HG02623 (cell line): ENCODE measurements at regions not wholly inside any gene's neighbourhood (a gene's known extent, or its start where the extent isn't known, plus 50 kb on each side); places are given as distances from the start of the nearest gene placed in this dataset.

ENCODE experiments used
- ATAC-seq: cut with Tn5 transposase; IDR thresholded peaks from one replicate; pipeline ENCODE4 v1.9.1; 2021; ENCODE audit warnings: moderate library complexity; ENCODE audit not compliant: unreplicated experiment

DNA sequence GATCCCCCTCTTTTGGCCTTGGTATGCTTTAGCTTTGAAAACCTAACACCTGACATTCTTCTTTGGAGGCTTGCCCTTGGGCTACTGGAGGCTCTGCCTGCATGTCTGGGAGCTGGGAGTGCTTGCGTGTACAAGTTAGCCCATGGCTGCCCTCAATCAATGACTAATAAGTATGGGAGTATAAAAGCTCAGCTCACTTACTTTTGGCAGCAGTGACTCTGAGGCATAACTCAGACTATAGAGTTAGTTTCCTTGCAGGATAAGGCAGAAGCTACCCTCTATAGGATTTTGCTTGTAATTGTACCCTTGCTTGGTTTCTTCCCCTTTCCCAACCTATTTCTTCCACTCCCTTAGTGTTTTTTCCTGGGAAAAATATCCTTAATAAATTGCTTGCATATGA is 247.9 kb downstream of the PPP1R2C start:
- no peak for ATAC-seq

- ATAC-seq = no peak
Observed at GRCh38 chrX:42524379-42524778, 253.6 kb downstream of the PPP1R2C start.

DNA sequence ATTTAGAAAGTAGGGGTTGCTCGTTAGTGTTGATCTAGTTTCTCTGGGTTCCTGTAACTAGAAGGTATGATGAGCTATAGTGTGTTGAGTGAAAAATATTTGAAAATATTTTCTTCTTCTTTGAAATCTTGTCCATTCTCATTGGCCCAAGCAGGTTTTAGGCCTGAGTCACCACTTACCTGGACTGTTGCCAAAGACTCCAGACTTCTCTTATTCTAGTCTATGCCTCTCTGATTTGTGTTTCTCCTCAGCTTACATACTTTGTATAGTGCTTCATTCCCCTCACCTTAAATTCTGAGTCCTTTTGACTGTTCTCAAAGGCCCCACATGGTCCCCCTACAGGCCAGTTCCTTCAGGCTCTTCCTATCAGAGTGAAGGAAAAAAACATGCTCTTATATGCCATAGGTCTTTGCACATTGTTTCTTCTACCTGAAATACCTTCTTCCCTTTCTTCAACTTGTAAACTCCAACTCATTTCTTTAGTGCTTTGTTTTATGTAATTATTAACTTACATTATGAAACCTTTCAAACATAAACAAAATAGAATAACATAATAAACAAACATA is 258.2 kb downstream of the PPP1R2C start:
- ATAC-seq = no peak

- no peak for ATAC-seq
Observed at GRCh38 chrX:42515939-42516338, 262.0 kb downstream of the PPP1R2C start.

GRCh38 chrX:42505016-42505415 is 272.9 kb downstream of the PPP1R2C start:
- ATAC-seq = no peak

DNA sequence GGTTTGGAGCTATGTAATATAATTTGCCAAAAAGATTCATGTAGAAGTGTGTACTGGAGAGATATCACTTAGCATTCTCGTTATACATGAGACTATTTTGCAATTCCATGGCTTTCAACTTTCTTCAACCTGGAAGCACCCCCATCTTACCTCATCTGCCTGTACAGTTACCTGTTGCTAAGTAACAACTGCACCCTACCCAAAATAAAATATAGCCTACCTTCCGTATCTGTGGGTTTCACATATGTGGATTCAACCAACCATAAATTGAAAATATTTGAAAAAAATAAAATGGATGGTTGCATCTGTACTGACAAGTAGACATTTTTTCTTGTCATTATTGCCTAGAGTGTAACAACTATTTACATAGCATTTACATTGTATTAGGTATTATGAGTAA is 278.3 kb downstream of the PPP1R2C start:
- no peak for ATAC-seq

- no peak for ATAC-seq
Observed at GRCh38 chrX:42497356-42497755, 280.6 kb downstream of the PPP1R2C start.

GRCh38 chrX:42496239-42496638 is 281.7 kb downstream of the PPP1R2C start:
- ATAC-seq = no peak

DNA sequence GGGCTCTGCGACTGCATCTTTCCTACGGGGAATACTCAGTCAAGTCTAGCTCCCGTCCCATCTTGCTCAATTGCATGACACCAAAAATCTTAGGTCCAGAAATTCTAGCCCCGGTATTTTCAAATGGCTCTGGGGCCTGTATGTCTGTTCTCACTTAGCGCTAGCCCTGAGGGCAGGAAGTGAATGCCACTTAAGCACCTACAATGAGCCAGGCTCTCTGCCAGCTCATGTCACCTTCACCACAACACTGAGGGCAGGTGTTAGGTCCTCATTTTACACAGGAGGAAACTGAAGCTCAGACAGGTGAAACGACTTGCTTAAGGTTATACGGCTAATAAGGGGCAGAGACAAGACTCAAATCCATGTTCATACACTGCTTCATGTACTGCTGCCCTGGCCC is 282.8 kb downstream of the PPP1R2C start:
- no peak for ATAC-seq

- no peak for ATAC-seq
Observed at GRCh38 chrX:42491137-42491907, 286.6 kb downstream of the PPP1R2C start.

GRCh38 chrX:42490111-42490510 is 287.9 kb downstream of the PPP1R2C start:
- no peak for ATAC-seq

GRCh38 chrX:42485601-42486000 is 292.4 kb downstream of the PPP1R2C start:
- no peak for ATAC-seq

DNA sequence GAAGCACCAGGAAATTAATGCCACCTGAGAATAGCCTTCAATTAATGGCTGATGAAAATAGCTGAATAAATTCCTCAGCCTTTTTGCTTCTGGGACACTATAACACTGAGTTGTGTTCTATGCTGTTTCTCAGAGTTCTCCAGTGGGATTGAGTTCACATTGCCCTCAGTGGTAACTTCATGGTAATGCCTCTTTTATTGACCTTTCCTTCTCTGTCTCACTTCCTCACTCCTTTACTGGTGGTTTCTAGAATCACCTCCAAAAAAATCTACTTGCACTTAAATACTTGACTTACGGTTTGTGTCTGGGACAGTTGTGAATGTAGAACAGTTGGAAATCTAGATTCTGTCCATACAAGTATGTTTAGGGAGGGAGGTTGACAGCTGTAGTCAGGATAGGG is 293.7 kb downstream of the PPP1R2C start:
- ATAC-seq = no peak

- no peak for ATAC-seq
Observed at GRCh38 chrX:42477396-42477795, 300.6 kb downstream of the PPP1R2C start.

GRCh38 chrX:42472727-42473126 is 305.2 kb downstream of the PPP1R2C start:
- ATAC-seq = no peak

- ATAC-seq = no peak
Observed at GRCh38 chrX:42466332-42467046, 311.5 kb downstream of the PPP1R2C start.

- no peak for ATAC-seq
Observed at GRCh38 chrX:42465821-42466220, 312.1 kb downstream of the PPP1R2C start.

DNA sequence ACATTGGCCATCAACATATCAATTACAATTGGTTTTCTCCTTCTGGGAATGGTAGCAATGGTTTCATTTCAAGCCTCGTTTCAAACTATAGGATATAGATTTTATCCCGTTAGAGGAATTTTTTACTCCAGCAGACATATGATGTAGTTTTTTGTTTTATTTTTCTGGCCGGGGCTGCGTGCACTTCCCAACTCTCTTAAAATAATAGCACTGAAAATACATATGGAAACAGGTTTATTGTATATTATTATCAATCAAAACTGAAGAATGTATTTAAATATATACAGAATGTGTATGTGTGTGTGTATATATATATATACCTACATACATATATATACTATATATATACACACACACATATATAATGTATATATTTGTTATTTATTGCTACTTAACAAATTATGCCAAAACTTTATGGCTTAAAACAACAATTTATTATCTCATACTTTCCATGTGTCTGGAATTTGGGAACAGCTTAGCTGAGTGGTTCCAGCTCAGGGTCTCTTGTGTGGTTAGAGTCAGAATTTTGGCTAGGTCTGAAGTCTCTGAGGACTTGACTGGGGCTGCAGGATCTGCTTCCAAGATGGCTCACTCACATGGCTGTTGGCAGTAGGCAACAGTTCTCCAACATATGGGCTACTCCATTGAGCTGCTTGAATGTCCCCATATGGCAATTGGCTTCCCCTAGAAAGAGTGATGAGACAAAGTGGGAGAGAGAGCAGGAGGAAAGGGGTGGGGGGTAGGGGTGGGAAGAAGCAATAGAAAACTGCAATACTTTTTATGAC is 314.1 kb downstream of the PPP1R2C start:
- no peak for ATAC-seq

DNA sequence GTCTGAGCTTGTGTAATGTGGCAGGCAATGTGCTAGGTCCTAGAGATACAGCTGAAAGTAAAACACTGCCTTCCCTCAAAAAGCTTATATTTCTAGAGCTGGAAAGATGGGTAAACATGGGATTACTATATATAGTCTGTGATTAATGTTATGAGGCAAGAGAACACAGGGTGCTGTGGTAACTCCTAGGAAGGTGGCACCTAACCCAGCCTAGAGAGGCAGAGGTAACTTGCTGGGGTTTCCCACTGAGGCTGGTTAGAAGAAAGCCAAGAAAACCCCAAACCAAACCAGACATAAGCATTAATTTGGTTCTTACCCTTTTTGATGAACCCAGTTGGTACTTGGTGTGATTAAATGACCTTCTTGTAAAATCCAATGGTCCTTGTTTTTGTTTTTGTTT is 315.0 kb downstream of the PPP1R2C start:
- ATAC-seq = no peak

DNA sequence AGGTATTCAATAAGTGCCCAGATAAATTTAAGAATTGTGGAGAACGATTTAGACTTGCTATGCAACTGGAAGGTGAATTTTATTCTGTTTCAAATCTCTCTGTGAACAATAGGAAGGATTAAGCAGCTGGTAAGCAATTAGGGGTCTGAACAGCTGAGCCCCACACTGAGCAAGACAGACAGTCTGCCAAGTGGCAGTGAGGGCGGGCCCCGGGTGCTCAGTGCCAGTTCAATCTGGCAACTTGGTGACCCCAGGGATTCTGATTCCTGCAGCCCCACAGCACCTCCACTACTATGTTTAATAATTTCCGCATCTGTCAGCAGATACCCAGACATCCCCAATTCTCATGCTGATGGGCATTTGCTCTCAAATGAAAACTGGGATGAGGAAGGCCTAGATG is 317.3 kb downstream of the PPP1R2C start:
- no peak for ATAC-seq

GRCh38 chrX:42459735-42460134 is 318.2 kb downstream of the PPP1R2C start:
- ATAC-seq = no peak
